Activated T-helper 2 cell treated with anti-CD3 and anti-CD28 coated beads, Interferon-gamma antibody, Interleukin-2, Interleukin-4, amounts not matched to agents 10 μg/mL and 5 μg/mL and 100 μg/mL, durations not matched to agents 14 hours and 24 hours and 36 hours (primary cell): ENCODE measurements at regions not wholly inside any gene's neighbourhood (a gene's known extent, or its start where the extent isn't known, plus 50 kb on each side); places are given as distances from the start of the nearest gene placed in this dataset.

Experiments used
- DNase-seq: peaks from one replicate; pipeline ENCODE4 v3.0.0; 2021; ENCODE audit warnings: low spot score
- H3K27ac Mint-ChIP-seq: one replicate; pipeline ENCODE4 v1.8.0; 2021; ENCODE audit warnings: mixed read lengths
- H3K27me3 Mint-ChIP-seq: one replicate; pipeline ENCODE4 v1.8.0; 2021; ENCODE audit warnings: low read depth, mixed read lengths
- H3K36me3 Mint-ChIP-seq: one replicate; pipeline ENCODE4 v1.8.0; 2021; ENCODE audit warnings: low read depth, mixed read lengths
- H3K4me1 Mint-ChIP-seq: one replicate; pipeline ENCODE4 v1.8.0; 2021; ENCODE audit warnings: low read depth, mixed read lengths
- H3K4me3 Mint-ChIP-seq: one replicate; pipeline ENCODE4 v1.8.0; 2021; ENCODE audit warnings: low read depth, mild to moderate bottlenecking, moderate library complexity, mixed read lengths
- H3K9me3 Mint-ChIP-seq: one replicate; pipeline ENCODE4 v1.8.0; 2021; ENCODE audit warnings: mixed read lengths
- intact Hi-C: fragments of 100-400 bp; cut with micrococcal nuclease; formaldehyde crosslinking; loops from one replicate; pipeline ENCODE4 v1.15.1; 2023

DNA sequence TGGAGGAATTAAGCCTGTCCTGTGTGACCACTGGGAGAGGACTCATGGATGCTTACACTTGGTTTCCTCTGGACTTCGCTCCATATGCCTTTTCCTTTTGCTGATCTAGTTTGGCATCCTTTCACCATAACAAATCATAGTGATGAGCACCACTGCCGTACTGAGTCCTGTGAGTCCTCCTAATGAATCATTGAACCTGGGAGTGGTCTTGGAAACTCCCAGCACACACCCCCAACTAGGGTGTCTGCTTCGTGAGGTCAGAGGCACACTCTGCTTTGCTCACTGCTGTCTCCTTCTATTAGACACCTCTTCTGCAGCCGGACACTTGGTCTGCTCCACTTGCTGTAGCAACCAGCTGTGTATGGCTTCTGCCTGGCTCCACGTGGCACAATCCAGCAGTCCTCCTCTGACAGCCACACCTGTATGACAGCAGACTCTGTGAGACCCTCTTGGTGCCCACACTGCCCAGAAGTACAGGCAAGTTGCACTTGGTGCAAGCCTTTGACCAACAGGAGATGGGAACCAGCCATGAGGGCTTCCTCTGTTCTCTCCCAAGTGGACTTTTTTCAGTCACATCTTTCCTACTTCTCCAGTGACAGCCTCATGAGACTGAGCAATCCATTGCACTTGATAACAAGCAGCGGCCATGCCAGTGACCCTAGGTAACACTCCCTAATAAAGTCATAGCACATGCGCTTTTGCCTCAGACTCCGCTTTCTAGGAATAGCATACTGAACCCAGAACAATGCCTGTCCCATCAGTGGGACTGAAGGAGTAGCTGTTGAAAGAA, 65.0 kb upstream of the HMGXB4 start:
- Mint-ChIP-seq H3K4me3 (no peak overlapping the region), H3K27me3 (no peaks in the 10 kb centered on the region), H3K4me1 (no peaks in the 10 kb centered on the region), H3K27ac (no peak overlapping the region), H3K36me3 (no peaks in the 10 kb centered on the region), H3K9me3 (peaks cover 21% of the 10 kb centered on the region)
- DNase-seq: no peak
- intact Hi-C loops: no loop called here

DNA sequence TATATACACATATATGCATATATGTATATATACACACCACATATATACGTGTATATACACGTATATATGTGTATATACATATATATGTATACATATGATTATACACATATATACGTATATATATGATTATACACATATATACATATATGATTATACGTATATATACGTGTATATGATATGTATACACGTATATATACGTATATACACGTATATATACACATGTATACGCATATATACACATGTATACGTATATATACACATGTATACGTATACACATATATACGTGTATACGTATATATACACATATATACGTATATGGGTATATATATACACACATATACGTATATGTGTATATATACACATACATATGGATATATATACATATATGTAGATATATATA, 62.1 kb upstream of the HMGXB4 start:
- Mint-ChIP-seq H3K36me3 (no peaks in the 10 kb centered on the region), H3K27me3 (peaks cover 8% of the 10 kb centered on the region), H3K9me3 (peaks cover 11% of the 10 kb centered on the region), H3K4me3 (no peak overlapping the region), H3K27ac (no peak overlapping the region), H3K4me1 (no peaks in the 10 kb centered on the region)
- intact Hi-C loops: no loop called here
- no peak for DNase-seq

DNA sequence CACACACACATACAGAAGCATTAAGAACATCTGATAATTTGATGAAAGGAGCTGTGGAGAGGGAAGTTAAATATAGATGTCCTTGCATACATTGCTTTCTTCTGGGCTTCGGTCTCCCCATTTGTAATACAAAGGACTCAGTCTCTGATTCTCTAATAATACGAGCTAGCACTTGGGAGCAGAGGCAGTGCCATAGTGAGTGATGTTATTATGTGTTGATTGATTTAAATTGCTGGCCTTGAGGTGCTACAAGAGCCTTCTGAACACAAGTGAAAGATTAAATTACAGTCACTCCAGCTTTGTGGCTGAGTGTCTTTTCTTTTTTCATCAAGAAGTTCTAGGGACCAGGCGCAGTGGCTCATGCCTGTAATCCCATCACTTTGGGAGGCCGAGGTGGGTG, 61.5 kb upstream of the HMGXB4 start:
- Mint-ChIP-seq H3K27me3 (peaks cover 9% of the 10 kb centered on the region), H3K4me1 (no peaks in the 10 kb centered on the region), H3K27ac (no peak overlapping the region), H3K36me3 (no peaks in the 10 kb centered on the region), H3K9me3 (peaks cover 5% of the 10 kb centered on the region), H3K4me3 (no peak overlapping the region)
- intact Hi-C loops: no loop called here
- DNase-seq: no peak

DNA sequence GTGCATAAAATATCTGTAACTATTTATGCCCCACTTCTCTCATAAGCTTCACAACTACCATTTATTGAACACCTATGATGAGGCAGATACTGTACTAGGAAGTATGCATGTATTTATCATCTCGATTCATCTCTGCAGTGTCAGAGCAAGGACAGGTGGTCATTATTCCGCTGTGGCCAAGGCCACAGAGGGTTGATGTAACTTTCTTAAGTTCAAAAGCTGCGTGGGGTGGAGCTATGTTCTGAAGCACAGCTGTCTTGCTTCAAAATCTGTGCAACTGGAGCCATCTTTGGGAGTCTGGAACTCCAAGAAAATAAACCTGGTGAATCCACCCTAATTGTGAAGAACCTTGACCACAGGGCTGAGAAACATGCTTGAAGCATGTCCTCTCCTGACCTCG, 60.2 kb upstream of the HMGXB4 start:
- no peak for DNase-seq
- intact Hi-C loops: no loop called here
- H3K36me3 Mint-ChIP-seq: no peaks in the 10 kb centered on the region
- H3K9me3 Mint-ChIP-seq: no peaks in the 10 kb centered on the region
- H3K4me1 Mint-ChIP-seq: no peaks in the 10 kb centered on the region
- H3K4me3 Mint-ChIP-seq: no peak overlapping the region
- H3K27ac Mint-ChIP-seq: no peak overlapping the region
- H3K27me3 Mint-ChIP-seq: peaks cover 9% of the 10 kb centered on the region

DNA sequence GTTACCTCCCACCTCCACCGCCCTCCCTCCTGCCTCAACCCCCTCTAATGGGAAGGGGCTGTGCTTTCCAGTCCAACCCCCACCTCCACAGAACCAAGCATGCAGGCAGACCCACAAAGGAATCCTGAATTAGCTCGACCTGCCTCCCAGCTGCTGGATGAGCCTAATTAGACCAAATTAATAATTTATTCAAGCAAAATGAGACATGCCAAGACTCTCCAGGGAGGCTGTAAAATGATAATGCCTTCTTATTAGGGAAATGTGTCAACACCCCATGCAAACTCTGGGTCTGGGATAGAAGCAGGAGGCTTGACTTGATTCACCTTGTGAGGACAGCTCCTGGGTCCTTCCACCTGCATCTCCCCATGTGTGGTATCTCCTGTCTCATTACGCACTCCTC, 59.4 kb upstream of the HMGXB4 start:
- no peak overlapping the region for H3K4me3 Mint-ChIP-seq
- intact Hi-C loops: no loop called here
- no peaks in the 10 kb centered on the region for H3K36me3 Mint-ChIP-seq
- peaks cover 9% of the 10 kb centered on the region for H3K27me3 Mint-ChIP-seq
- H3K9me3 Mint-ChIP-seq: no peaks in the 10 kb centered on the region
- DNase-seq: no peak
- no peak overlapping the region for H3K27ac Mint-ChIP-seq
- no peaks in the 10 kb centered on the region for H3K4me1 Mint-ChIP-seq

DNA sequence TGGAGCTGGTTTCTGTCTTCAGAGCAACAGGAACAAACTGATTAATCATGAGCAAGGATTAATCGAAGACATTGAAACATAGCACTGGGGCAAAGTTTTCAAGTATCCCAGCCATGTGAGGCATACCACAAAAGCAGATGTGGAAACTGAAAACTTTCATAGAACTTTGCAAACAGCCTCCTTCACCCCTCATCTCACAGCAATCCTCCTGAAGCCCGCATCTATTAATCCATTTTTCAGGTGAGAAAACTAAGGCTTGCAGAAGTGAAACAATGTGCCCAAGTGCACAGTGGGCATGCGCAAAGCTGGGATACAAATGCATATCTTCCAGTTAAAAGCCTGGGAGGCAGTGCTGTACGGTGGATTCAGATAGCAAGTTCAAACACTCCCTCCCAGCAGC, 58.6 kb upstream of the HMGXB4 start:
- DNase-seq: no peak
- H3K27me3 Mint-ChIP-seq: peaks cover 9% of the 10 kb centered on the region
- H3K4me3 Mint-ChIP-seq: no peak overlapping the region
- no peak overlapping the region for H3K27ac Mint-ChIP-seq
- intact Hi-C loops: no loop called here
- no peaks in the 10 kb centered on the region for H3K36me3 Mint-ChIP-seq
- no peaks in the 10 kb centered on the region for H3K4me1 Mint-ChIP-seq
- H3K9me3 Mint-ChIP-seq: no peaks in the 10 kb centered on the region

DNA sequence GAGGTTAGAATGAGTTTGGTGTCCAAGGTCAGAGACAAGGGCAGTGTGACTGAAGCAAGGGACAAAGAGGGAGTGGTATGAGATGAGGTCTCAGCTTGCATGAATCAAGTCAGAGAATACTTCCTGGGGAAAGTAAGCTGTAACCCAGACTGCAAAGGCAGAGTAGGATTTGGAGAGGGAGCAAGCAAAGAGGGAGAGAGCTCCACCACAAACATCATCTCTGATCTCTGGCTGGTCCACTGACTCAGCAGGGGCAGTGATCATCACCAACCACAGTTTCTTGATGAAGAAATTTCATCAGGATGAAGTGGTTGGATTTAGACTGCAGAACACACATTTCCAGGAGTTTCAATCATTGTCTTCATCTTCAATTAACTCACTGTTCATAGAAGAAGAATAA, 54.9 kb upstream of the HMGXB4 start:
- no peak overlapping the region for H3K27ac Mint-ChIP-seq
- H3K4me3 Mint-ChIP-seq: no peak overlapping the region
- H3K4me1 Mint-ChIP-seq: no peaks in the 10 kb centered on the region
- no peaks in the 10 kb centered on the region for H3K9me3 Mint-ChIP-seq
- intact Hi-C loops: no loop called here
- no peak for DNase-seq
- no peaks in the 10 kb centered on the region for H3K36me3 Mint-ChIP-seq
- H3K27me3 Mint-ChIP-seq: peaks cover 9% of the 10 kb centered on the region

DNA sequence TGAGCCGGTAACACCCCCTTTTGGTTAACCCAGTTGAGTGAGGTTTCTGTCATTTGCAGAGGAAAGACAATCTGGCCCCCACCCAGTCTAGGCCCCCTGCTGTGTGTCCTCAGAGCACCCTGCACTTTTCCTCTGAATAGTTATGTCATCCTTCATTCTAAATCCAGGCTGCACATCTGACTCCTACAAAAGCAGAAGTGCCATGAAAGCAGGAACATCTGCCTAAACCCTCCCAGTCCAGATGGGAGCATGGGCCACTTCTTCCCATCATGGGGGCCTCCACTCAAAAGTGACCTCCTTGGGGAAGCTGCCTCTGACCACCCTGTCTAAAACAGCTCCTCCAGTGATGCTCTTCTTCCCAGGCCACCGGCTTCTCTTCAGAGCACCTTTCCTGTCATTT, 53.7 kb upstream of the HMGXB4 start:
- no peaks in the 10 kb centered on the region for H3K4me1 Mint-ChIP-seq
- no peaks in the 10 kb centered on the region for H3K9me3 Mint-ChIP-seq
- intact Hi-C loops: no loop called here
- peaks cover 5% of the 10 kb centered on the region for H3K27me3 Mint-ChIP-seq
- no peaks in the 10 kb centered on the region for H3K36me3 Mint-ChIP-seq
- no peak overlapping the region for H3K27ac Mint-ChIP-seq
- DNase-seq: no peak
- no peak overlapping the region for H3K4me3 Mint-ChIP-seq

DNA sequence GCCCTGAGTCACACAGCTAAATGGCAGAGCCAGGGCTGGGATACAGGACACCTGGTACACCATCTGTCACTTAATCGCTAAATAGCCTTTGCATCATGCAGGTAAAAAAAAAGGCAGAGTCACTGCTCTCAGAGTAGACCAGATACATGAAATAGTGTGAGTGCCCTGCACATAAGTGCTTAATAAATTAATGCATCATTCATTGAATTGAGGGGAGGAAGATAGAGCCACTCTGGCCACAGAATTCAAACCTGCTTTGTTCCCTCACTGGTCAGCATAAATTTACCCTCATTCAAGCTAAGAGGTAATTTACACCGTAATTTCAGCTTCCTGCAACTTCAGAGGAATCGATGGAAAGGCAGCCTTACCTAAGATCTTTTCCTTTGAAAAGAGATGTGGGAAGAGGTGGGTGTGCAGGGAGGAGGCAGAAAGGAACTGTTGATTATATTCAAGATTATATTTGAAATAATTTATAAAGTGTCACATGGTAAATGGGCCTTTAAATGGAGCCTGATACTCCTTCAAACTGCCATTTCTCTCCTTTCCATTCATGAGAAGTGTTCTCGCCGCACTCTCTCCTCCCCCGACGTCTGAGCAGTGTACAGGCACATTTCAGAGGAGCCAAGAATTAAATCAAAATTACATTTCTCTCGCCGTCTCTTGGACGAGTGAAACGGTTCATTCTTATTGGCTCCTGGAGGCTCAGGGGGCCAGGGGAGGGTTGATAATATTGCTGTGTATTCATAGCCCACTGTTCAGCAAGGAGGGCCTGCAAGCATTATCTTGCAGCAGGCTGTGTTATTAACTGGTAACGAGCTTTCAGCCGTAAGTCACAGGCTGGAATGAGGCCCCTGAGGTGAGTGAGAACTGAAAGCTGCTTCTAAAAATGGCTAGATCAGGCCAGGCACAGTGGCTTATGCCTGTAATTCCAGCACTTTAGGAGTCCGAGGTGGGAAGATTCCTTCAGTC, 52.2 kb upstream of the HMGXB4 start:
- H3K27me3 Mint-ChIP-seq: peaks cover 2% of the 10 kb centered on the region
- no peaks in the 10 kb centered on the region for H3K9me3 Mint-ChIP-seq
- no peak for DNase-seq
- no peaks in the 10 kb centered on the region for H3K4me1 Mint-ChIP-seq
- no peak overlapping the region for H3K27ac Mint-ChIP-seq
- no peaks in the 10 kb centered on the region for H3K36me3 Mint-ChIP-seq
- no peak overlapping the region for H3K4me3 Mint-ChIP-seq
- intact Hi-C loops: no loop called here

DNA sequence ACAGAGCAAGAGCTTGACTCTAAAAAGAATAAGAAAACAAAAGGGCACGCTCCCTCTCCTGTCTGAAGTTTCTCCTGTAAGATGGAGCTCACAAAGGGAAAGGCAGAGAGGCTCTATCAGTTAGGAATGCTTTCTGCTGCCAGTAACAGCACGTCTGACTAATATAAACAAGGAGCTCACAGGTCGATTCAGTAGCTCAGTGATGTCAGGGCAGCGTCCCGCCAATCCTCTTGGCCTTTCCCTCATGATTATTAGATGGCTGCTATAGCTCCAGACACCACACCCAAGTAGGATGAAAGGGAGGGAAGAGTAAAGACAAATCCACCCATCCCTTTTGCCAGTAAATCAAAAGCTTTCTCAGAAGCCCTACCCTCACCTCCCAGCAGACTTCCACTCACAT, 51.3 kb upstream of the HMGXB4 start:
- Mint-ChIP-seq H3K4me1 (no peaks in the 10 kb centered on the region), H3K36me3 (no peaks in the 10 kb centered on the region), H3K27me3 (no peaks in the 10 kb centered on the region), H3K9me3 (no peaks in the 10 kb centered on the region), H3K27ac (no peak overlapping the region), H3K4me3 (no peak overlapping the region)
- intact Hi-C loops: no loop called here
- DNase-seq: no peak

DNA sequence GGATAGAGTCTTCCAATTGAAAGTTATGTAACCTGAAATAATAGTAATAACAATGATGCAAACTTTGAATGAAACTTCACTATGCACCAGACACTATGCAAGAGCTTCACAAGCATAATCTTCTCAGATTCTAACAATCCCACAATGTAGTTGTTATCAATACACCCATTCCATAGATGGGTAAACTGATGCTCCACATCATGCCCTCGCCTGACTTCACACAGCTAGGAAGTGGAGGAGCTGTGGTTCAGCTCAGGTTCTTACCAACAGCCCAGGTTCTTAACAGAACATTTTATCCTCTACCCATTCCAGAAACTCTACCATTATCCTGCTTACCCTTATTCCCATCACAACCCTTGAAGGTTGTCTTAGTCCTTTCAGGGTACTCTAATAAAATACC, 50.4 kb upstream of the HMGXB4 start:
- no peak for DNase-seq
- Mint-ChIP-seq H3K36me3 (no peaks in the 10 kb centered on the region), H3K4me3 (no peak overlapping the region), H3K9me3 (no peaks in the 10 kb centered on the region), H3K27ac (no peak overlapping the region), H3K27me3 (no peaks in the 10 kb centered on the region), H3K4me1 (no peaks in the 10 kb centered on the region)
- intact Hi-C loops: no loop called here
